HepG2 (cell line): ENCODE measurements at regions not wholly inside any gene's neighbourhood (a gene's known extent, or its start where the extent isn't known, plus 50 kb on each side); places are given as distances from the start of the nearest gene placed in this dataset.

Source experiments
- ATAC-seq: fragments of 200-7000 bp; cut with Tn5 transposase; 3 replicates; pipeline ENCODE4 v1.9.1; 2020; ENCODE audit warnings: mild to moderate bottlenecking, moderate library complexity
- BruUV-seq: library from RNA; stranded (reverse); fragments of 400-500 nt; replicated peaks from 2 replicates; lab custom pipeline; 2021; lab: Mats Ljungman, UMichigan
- CTCF ChIA-PET: fragments of 300-600 bp; formaldehyde crosslinking; extraction: SDS; loops from one replicate; lab custom pipeline; 2021; ENCODE audit warnings: low total read pairs, inconsistent platforms, low intra/inter-chr PET ratio; lab: Yijun Ruan, JAX
- POLR2A ChIA-PET: fragments of 350-600 bp; sonication (Branson Sonifier 250); formaldehyde crosslinking; loops from one replicate; lab custom pipeline; 2020; ENCODE audit warnings: antibody characterized with exemption, inconsistent platforms; lab: Yijun Ruan, JAX
- DNase-seq: peaks from one replicate; pipeline ENCODE4 v3.0.0-alpha.2; 2015; ENCODE audit warnings: low spot score
- FAIRE-seq: peaks from 3 replicates; lab custom pipeline; 2011; peaks lifted over from hg19 to GRCh38; lab: Jason Lieb, UNC
- H2AFZ ChIP-seq: one replicate; pipeline ENCODE4 v1.6.1; 2011; ENCODE audit warnings: low read length, inconsistent platforms
- H3K27ac ChIP-seq: fragments of 300-600 bp; 3 replicates; pipeline ENCODE4 v1.8.0; 2011; ENCODE audit warnings: mixed run types, mild to moderate bottlenecking, mixed read lengths, low read length, inconsistent platforms; ENCODE audit not compliant: insufficient read depth; ENCODE audit errors: extremely low read length
- H3K27me3 ChIP-seq, 2 experiments: fragments of 200-600 bp in 1 of 2; 2 replicates in 1 of 2; 3 replicates in 1 of 2; pipeline versions ENCODE4 v1.6.0 to v1.8.0; 2011; ENCODE audit warnings: low read length in 2 of 2, mild to moderate bottlenecking in 2 of 2, moderate library complexity in 2 of 2, inconsistent platforms in 1 of 2; ENCODE audit not compliant: insufficient read depth in 2 of 2, control insufficient read depth in 1 of 2
- H3K36me3 ChIP-seq, 2 experiments: fragments of 200-600 bp in 1 of 2; replicated peaks in 1 of 2; 2 replicates in 1 of 2; 3 replicates in 1 of 2; pipeline versions ENCODE4 v1.5.1 to v1.8.0; 2011; ENCODE audit warnings: low read length in 2 of 2, inconsistent platforms in 1 of 2; ENCODE audit not compliant: insufficient read depth in 2 of 2, control insufficient read depth in 1 of 2
- H3K4me1 ChIP-seq: 2 replicates; pipeline ENCODE4 v1.5.1; 2012; ENCODE audit warnings: low read length, inconsistent platforms; ENCODE audit not compliant: insufficient read depth
- H3K4me2 ChIP-seq: 2 replicates; pipeline ENCODE4 v1.6.0; 2011; ENCODE audit warnings: low read depth, low read length, inconsistent platforms
- H3K4me3 ChIP-seq, 3 experiments: fragments of 200-600 bp in 1 of 3; sonication (generic), shearing (Covaris generic) in 1 of 3; replicated peaks in 1 of 3; 2 replicates each; pipeline ENCODE4 v1.5.1; 2011 to 2016; ENCODE audit warnings: low read length in 3 of 3, inconsistent platforms in 2 of 3, low read depth in 2 of 3, mild to moderate bottlenecking in 2 of 3, control low read depth in 1 of 3, mixed read lengths in 1 of 3; ENCODE audit not compliant: insufficient read depth in 1 of 3
- H3K79me2 ChIP-seq: one replicate; pipeline ENCODE4 v1.6.1; 2011; ENCODE audit warnings: low read length, inconsistent platforms; ENCODE audit not compliant: insufficient read depth
- H3K9ac ChIP-seq: 2 replicates; pipeline ENCODE4 v1.6.0; 2011; ENCODE audit warnings: mild to moderate bottlenecking, low read depth, low read length, inconsistent platforms; ENCODE audit not compliant: insufficient read depth
- H3K9me3 ChIP-seq: 2 replicates; pipeline ENCODE4 v1.5.1; 2012; ENCODE audit warnings: mild to moderate bottlenecking, low read length
- H4K20me1 ChIP-seq: 2 replicates; pipeline ENCODE4 v1.6.0; 2011; ENCODE audit warnings: inconsistent platforms, mild to moderate bottlenecking, low read length, moderate library complexity; ENCODE audit not compliant: insufficient read depth
- BRCA1 ChIP-seq: sonication (generic); formaldehyde crosslinking; IDR thresholded peaks from 2 replicates; pipeline ENCODE4 v1.4.0; 2020; ENCODE audit warnings: missing genetic modification reagents
- FOXA3 ChIP-seq: IDR thresholded peaks from 2 replicates; pipeline ENCODE4 v1.6.1; 2016; ENCODE audit warnings: missing genetic modification reagents, missing compliant biosample characterization
- HBP1 ChIP-seq: IDR thresholded peaks from 2 replicates; pipeline ENCODE4 v1.6.1; 2016; ENCODE audit warnings: low read depth, control low read depth
- HMG20B ChIP-seq: conservative IDR thresholded peaks from 2 replicates; pipeline ENCODE4 v1.6.1; 2016; ENCODE audit warnings: missing genetic modification reagents, missing compliant biosample characterization
- HNRNPH1 ChIP-seq: fragments of 200-400 bp; formaldehyde crosslinking; optimal IDR thresholded peaks from 2 replicates; pipeline ENCODE3; 2017; ENCODE audit warnings: mild to moderate bottlenecking, low read depth, low read length
- MYPOP ChIP-seq: sonication (generic); formaldehyde crosslinking; IDR thresholded peaks from 2 replicates; pipeline ENCODE4 v1.8.1; 2023; ENCODE audit warnings: mild to moderate bottlenecking, moderate library complexity, missing genetic modification reagents
- RFXAP ChIP-seq: sonication (generic); formaldehyde crosslinking; IDR thresholded peaks from 2 replicates; pipeline ENCODE4 v1.4.0; 2020; ENCODE audit warnings: missing genetic modification reagents, borderline replicate concordance
- SPEN ChIP-seq: sonication (generic); formaldehyde crosslinking; IDR thresholded peaks from 2 replicates; pipeline ENCODE4 v1.5.1; 2020; ENCODE audit warnings: low read depth, mild to moderate bottlenecking, missing genetic modification reagents
- TFAP4 ChIP-seq: sonication (generic); IDR thresholded peaks from 2 replicates; pipeline ENCODE4 v1.6.1; 2016; ENCODE audit warnings: low read depth, borderline replicate concordance
- ZNF142 ChIP-seq: sonication (generic); formaldehyde crosslinking; IDR thresholded peaks from 2 replicates; pipeline ENCODE4 v1.4.0; 2020; ENCODE audit warnings: missing genetic modification reagents
- ZNF772 ChIP-seq: sonication (generic); formaldehyde crosslinking; IDR thresholded peaks from 2 replicates; pipeline ENCODE4 v1.5.0; 2020; ENCODE audit warnings: mild to moderate bottlenecking, missing genetic modification reagents
- ZUFSP ChIP-seq: sonication (generic); formaldehyde crosslinking; IDR thresholded peaks from 2 replicates; pipeline ENCODE4 v1.9.0; 2021; ENCODE audit warnings: missing genetic modification reagents, mild to moderate bottlenecking, borderline replicate concordance
- WGBS: methylation state at CpG from one replicate; pipeline ENCODE4 v1.1.6; 2017; ENCODE audit warnings: low lambda C conversion rate; 5-methylcytosine and 5-hydroxymethylcytosine counted together
- in situ Hi-C: cut with HindIII; loops from 2 replicates; pipeline ENCODE4 v1.10.0; 2017; ENCODE audit warnings: low pct_unique_long_range_greater_than_20kb; ENCODE audit not compliant: extremely low pct_ligation_motif_present
- intact Hi-C: fragments of 100-400 bp; cut with micrococcal nuclease; formaldehyde crosslinking; loops from one replicate; pipeline ENCODE4 v1.10.0; 2022; ENCODE audit not compliant: unreplicated experiment

GRCh38 chr14:54342806-54343205 lies 54.0 kb upstream of the CDKN3 start:
- no peaks in the 10 kb centered on the region for H4K20me1 ChIP-seq
- no peaks in the 10 kb centered on the region for H3K9me3 ChIP-seq
- WGBS, result 96% methylated on average over 3 of the region's 3 CpGs
- no peak overlapping the region for H2AFZ ChIP-seq
- H3K4me1 ChIP-seq, result peaks cover 19% of the 10 kb centered on the region
- no peak for ATAC-seq
- no peak overlapping the region for H3K9ac ChIP-seq
- no TSS peak for BruUV-seq
- ChIA-PET POLR2A (interaction anchor here (1.1 to 1.8 kb wide), 2 partner anchors 11 to 730 kb away, joined by 3 to 6 read pairs; no protein-coding TSS in a partner anchor), CTCF (no interaction called here)
- no peak overlapping the region for H3K4me3 ChIP-seq
- H3K36me3 ChIP-seq, result no peaks in the 10 kb centered on the region
- DNase-seq, result no peak
- FAIRE-seq, result no peak
- in situ Hi-C loops, result loop anchor here (10.0 kb wide), 4 partner anchors 388 to 1048 kb away; partner anchors contain the start of gene BMP4
- H3K27ac ChIP-seq, result no peak overlapping the region
- no peaks in the 10 kb centered on the region for H3K27me3 ChIP-seq
- intact Hi-C loops, result no loop called here
- no peak overlapping the region for H3K4me2 ChIP-seq
- H3K79me2 ChIP-seq, result no peaks in the 10 kb centered on the region
- TF ChIP-seq FOXA3 (no peak), ZNF772 (no peak), HMG20B (CRISPR knock-in tag) (no peak), BRCA1 (CRISPR knock-in tag) (no peak), HNRNPH1 (no peak), MYPOP (CRISPR knock-in tag) (no peak), HBP1 (CRISPR knock-in tag) (no peak), SPEN (CRISPR knock-in tag) (no peak), ZUFSP (CRISPR knock-in tag) (no peak), ZNF142 (no peak), RFXAP (CRISPR knock-in tag) (no peak), TFAP4 (no peak)
